Dermis blood vessel endothelial cell (primary cell): ENCODE measurements at regions not wholly inside any gene's neighbourhood (a gene's known extent, or its start where the extent isn't known, plus 50 kb on each side); places are given as distances from the start of the nearest gene placed in this dataset.
"Not testable (repeated sequence)": the region's sequence is repeated elsewhere in the genome, so short reads cannot be mapped to it uniquely, and the experiment has no call there.

ENCODE experiments used
- DNase-seq: peaks from one replicate; pipeline ENCODE4 v3.0.0; 2010

GRCh38 chr6:140563728-140564127, 1189.3 kb upstream of the CITED2 start:
- no peak for DNase-seq

- no peak for DNase-seq
These were observed 1187.3 kb upstream of the CITED2 start for GRCh38 chr6:140561701-140562100.

- no peak for DNase-seq
These were observed 1186.2 kb upstream of the CITED2 start for GRCh38 chr6:140560671-140561070.

GRCh38 chr6:140559458-140559857, 1185.0 kb upstream of the CITED2 start:
- no peak for DNase-seq

- no peak for DNase-seq
These were observed 1180.0 kb upstream of the CITED2 start for GRCh38 chr6:140554421-140554820.

- DNase-seq, result no peak
These were observed 1173.9 kb upstream of the CITED2 start for GRCh38 chr6:140548366-140548765.

- no peak for DNase-seq
These were observed 1172.2 kb upstream of the CITED2 start for GRCh38 chr6:140546640-140547039.

- DNase-seq, result no peak
These were observed 1170.0 kb upstream of the CITED2 start for GRCh38 chr6:140544431-140544830.

- no peak for DNase-seq
These were observed 1168.4 kb upstream of the CITED2 start for GRCh38 chr6:140542863-140543262.

GRCh38 chr6:140541288-140541687, 1166.8 kb upstream of the CITED2 start:
- DNase-seq, result no peak

- no peak for DNase-seq
These were observed 1166.3 kb upstream of the CITED2 start for GRCh38 chr6:140540743-140541142.

GRCh38 chr6:140538926-140539325, 1164.5 kb upstream of the CITED2 start:
- DNase-seq, result no peak

GRCh38 chr6:140537834-140538705, 1163.6 kb upstream of the CITED2 start:
- DNase-seq, result peak; percentile 70

- no peak for DNase-seq
These were observed 1162.8 kb upstream of the CITED2 start for GRCh38 chr6:140537211-140537610.

GRCh38 chr6:140535511-140535910, 1161.1 kb upstream of the CITED2 start:
- no peak for DNase-seq

- DNase-seq, result no peak
These were observed 1159.1 kb upstream of the CITED2 start for GRCh38 chr6:140533526-140533925.

- no peak for DNase-seq
These were observed 1130.3 kb upstream of the CITED2 start for GRCh38 chr6:140504776-140505175.

- no peak for DNase-seq
These were observed 1126.4 kb upstream of the CITED2 start for GRCh38 chr6:140500849-140501248.

- no peak for DNase-seq
These were observed 1125.2 kb upstream of the CITED2 start for GRCh38 chr6:140499607-140500006.

- DNase-seq, result no peak
These were observed 1120.1 kb upstream of the CITED2 start for GRCh38 chr6:140494321-140495108.

GRCh38 chr6:140493470-140493869, 1119.0 kb upstream of the CITED2 start:
- DNase-seq, result not testable (repeated sequence)

- DNase-seq, result no peak
These were observed 1115.6 kb upstream of the CITED2 start for GRCh38 chr6:140490081-140490480.

- no peak for DNase-seq
These were observed 1113.1 kb upstream of the CITED2 start for GRCh38 chr6:140487586-140487985.
